Astrocyte (in vitro differentiated cells and primary cell): ENCODE measurements at regions not wholly inside any gene's neighbourhood (a gene's known extent, or its start where the extent isn't known, plus 50 kb on each side); places are given as distances from the start of the nearest gene placed in this dataset.

ENCODE experiments used
- DNase-seq: peaks from one replicate; pipeline ENCODE4 v3.0.0-alpha.2; 2010; ENCODE audit warnings: low read depth
- FAIRE-seq: peaks from 2 replicates; lab custom pipeline; 2011; peaks lifted over from hg19 to GRCh38; lab: Jason Lieb, UNC
- H2AFZ ChIP-seq: 2 replicates; pipeline ENCODE4 v1.6.0; 2012; ENCODE audit warnings: low read depth, low read length, inconsistent platforms
- H3K27ac ChIP-seq: 2 replicates; pipeline ENCODE4 v1.5.1; 2011; ENCODE audit warnings: low read depth, low read length, inconsistent platforms
- H3K27me3 ChIP-seq: 2 replicates; pipeline ENCODE4 v1.6.0; 2011; ENCODE audit warnings: low read length, inconsistent platforms; ENCODE audit not compliant: insufficient read depth
- H3K36me3 ChIP-seq: 2 replicates; pipeline ENCODE4 v1.5.1; 2011; ENCODE audit warnings: low read length, inconsistent platforms; ENCODE audit not compliant: insufficient read depth
- H3K4me1 ChIP-seq: 2 replicates; pipeline ENCODE4 v1.5.1; 2011; ENCODE audit warnings: low read length, inconsistent platforms; ENCODE audit not compliant: insufficient read depth
- H3K4me2 ChIP-seq: 2 replicates; pipeline ENCODE4 v1.6.0; 2012; ENCODE audit warnings: low read length, inconsistent platforms
- H3K4me3 ChIP-seq: 2 replicates; pipeline ENCODE4 v1.5.1; 2011; ENCODE audit warnings: low read depth, mild to moderate bottlenecking, low read length, inconsistent platforms; ENCODE audit not compliant: insufficient read depth
- H3K79me2 ChIP-seq: 2 replicates; pipeline ENCODE4 v1.6.0; 2012; ENCODE audit warnings: mild to moderate bottlenecking, low read length, inconsistent platforms; ENCODE audit not compliant: insufficient read depth
- H3K9ac ChIP-seq: 2 replicates; pipeline ENCODE4 v1.6.0; 2012; ENCODE audit warnings: mild to moderate bottlenecking, low read length, inconsistent platforms
- H3K9me3 ChIP-seq: 2 replicates; pipeline ENCODE4 v1.5.1; 2012; ENCODE audit warnings: low read depth, mild to moderate bottlenecking, low read length, inconsistent platforms; ENCODE audit not compliant: insufficient read depth
- H4K20me1 ChIP-seq: 2 replicates; pipeline ENCODE4 v1.6.0; 2012; ENCODE audit warnings: low read length, inconsistent platforms; ENCODE audit not compliant: insufficient read depth
- H3K27ac Mint-ChIP-seq: one replicate; pipeline ENCODE4 v1.8.0; 2021; ENCODE audit warnings: mild to moderate bottlenecking, mixed read lengths; ENCODE audit not compliant: unreplicated experiment
- H3K27me3 Mint-ChIP-seq: one replicate; pipeline ENCODE4 v1.8.0; 2021; ENCODE audit warnings: low read depth, mixed read lengths; ENCODE audit not compliant: unreplicated experiment
- H3K36me3 Mint-ChIP-seq: one replicate; pipeline ENCODE4 v1.8.0; 2021; ENCODE audit warnings: low read depth, mixed read lengths; ENCODE audit not compliant: unreplicated experiment
- H3K4me1 Mint-ChIP-seq: one replicate; pipeline ENCODE4 v1.8.0; 2021; ENCODE audit warnings: low read depth, mixed read lengths; ENCODE audit not compliant: unreplicated experiment
- H3K4me3 Mint-ChIP-seq: one replicate; pipeline ENCODE4 v1.8.0; 2021; ENCODE audit warnings: mild to moderate bottlenecking, moderate library complexity, mixed read lengths; ENCODE audit not compliant: unreplicated experiment
- H3K9me3 Mint-ChIP-seq: one replicate; pipeline ENCODE4 v1.8.0; 2021; ENCODE audit warnings: mild to moderate bottlenecking, mixed read lengths; ENCODE audit not compliant: unreplicated experiment
- CTCF ChIP-seq: IDR thresholded peaks from 2 replicates; pipeline ENCODE4 v1.5.1; 2011; ENCODE audit warnings: low read depth, mild to moderate bottlenecking, inconsistent platforms, low read length, moderate library complexity; ENCODE audit not compliant: insufficient read depth
- EZH2 ChIP-seq: IDR thresholded peaks from 2 replicates; pipeline ENCODE4 v1.6.1; 2012; ENCODE audit warnings: mild to moderate bottlenecking, low read length, inconsistent platforms; ENCODE audit not compliant: insufficient read depth

GRCh38 chr2:83481436-83481835 is 977.6 kb downstream of the SUCLG1 start:
- H3K9me3 Mint-ChIP-seq = no peaks in the 10 kb centered on the region
- Histone ChIP-seq H3K27ac (no peak overlapping the region), H3K4me3 (no peak overlapping the region), H3K27me3 (no peaks in the 10 kb centered on the region), H4K20me1 (no peaks in the 10 kb centered on the region), H3K36me3 (no peaks in the 10 kb centered on the region), H2AFZ (no peak overlapping the region), H3K9me3 (no peaks in the 10 kb centered on the region), H3K9ac (no peak overlapping the region), H3K4me1 (no peaks in the 10 kb centered on the region), H3K4me2 (no peak overlapping the region), H3K79me2 (no peaks in the 10 kb centered on the region)
- H3K4me1 Mint-ChIP-seq = peaks cover 8% of the 10 kb centered on the region
- H3K27me3 Mint-ChIP-seq = no peaks in the 10 kb centered on the region
- no peaks in the 10 kb centered on the region for H3K36me3 Mint-ChIP-seq
- DNase-seq (no peak), FAIRE-seq (no peak)
- TF ChIP-seq CTCF = no peak
- TF ChIP-seq EZH2 = no peak
- no peak overlapping the region for H3K4me3 Mint-ChIP-seq
- no peak overlapping the region for H3K27ac Mint-ChIP-seq

GRCh38 chr2:83478037-83478436 is 981.0 kb downstream of the SUCLG1 start:
- Histone ChIP-seq H3K9me3 (no peaks in the 10 kb centered on the region), H3K4me3 (no peak overlapping the region), H3K9ac (no peak overlapping the region), H3K4me2 (no peak overlapping the region), H3K79me2 (no peaks in the 10 kb centered on the region), H3K4me1 (no peaks in the 10 kb centered on the region), H2AFZ (no peak overlapping the region), H4K20me1 (no peaks in the 10 kb centered on the region), H3K27ac (no peak overlapping the region), H3K27me3 (no peaks in the 10 kb centered on the region), H3K36me3 (no peaks in the 10 kb centered on the region)
- Mint-ChIP-seq H3K27me3 (no peaks in the 10 kb centered on the region), H3K9me3 (no peaks in the 10 kb centered on the region), H3K36me3 (no peaks in the 10 kb centered on the region), H3K27ac (no peak overlapping the region), H3K4me1 (peaks cover 8% of the 10 kb centered on the region), H3K4me3 (no peak overlapping the region)
- FAIRE-seq (no peak), DNase-seq (no peak)
- no peak for TF ChIP-seq CTCF
- no peak for TF ChIP-seq EZH2

GRCh38 chr2:83475371-83475770 is 983.7 kb downstream of the SUCLG1 start:
- H3K27me3 ChIP-seq = no peaks in the 10 kb centered on the region
- no peak overlapping the region for H3K9ac ChIP-seq
- no peaks in the 10 kb centered on the region for H3K4me1 ChIP-seq
- no peak overlapping the region for H3K4me2 ChIP-seq
- Mint-ChIP-seq H3K27ac (no peak overlapping the region), H3K4me1 (no peaks in the 10 kb centered on the region), H3K36me3 (no peaks in the 10 kb centered on the region), H3K9me3 (no peaks in the 10 kb centered on the region), H3K4me3 (no peak overlapping the region), H3K27me3 (no peaks in the 10 kb centered on the region)
- DNase-seq (no peak), FAIRE-seq (no peak)
- H3K27ac ChIP-seq = no peak overlapping the region
- H2AFZ ChIP-seq = no peak overlapping the region
- H3K9me3 ChIP-seq = no peaks in the 10 kb centered on the region
- no peaks in the 10 kb centered on the region for H3K79me2 ChIP-seq
- H4K20me1 ChIP-seq = no peaks in the 10 kb centered on the region
- no peak for TF ChIP-seq EZH2
- TF ChIP-seq CTCF = no peak
- no peak overlapping the region for H3K4me3 ChIP-seq
- no peaks in the 10 kb centered on the region for H3K36me3 ChIP-seq
